IMR-90 (cell line): ENCODE measurements at regions not wholly inside any gene's neighbourhood (a gene's known extent, or its start where the extent isn't known, plus 50 kb on each side); places are given as distances from the start of the nearest gene placed in this dataset.

Source experiments
- CTCF ChIP-seq: conservative IDR thresholded peaks from 2 replicates; pipeline ENCODE4 v1.5.1; 2012; ENCODE audit warnings: mild to moderate bottlenecking, low read depth, low read length, improper control_type of control experiment
- MAFK ChIP-seq: IDR thresholded peaks from 2 replicates; pipeline ENCODE4 v1.6.1; 2012; ENCODE audit warnings: low read depth, low read length, improper control_type of control experiment
- POLR2A ChIP-seq: IDR thresholded peaks from 2 replicates; pipeline ENCODE4 v1.6.1; 2012; ENCODE audit warnings: mild to moderate bottlenecking, low read depth, low read length
- RFX5 ChIP-seq: IDR thresholded peaks from 2 replicates; pipeline ENCODE4 v1.8.0; 2012; ENCODE audit warnings: low read depth, mild to moderate bottlenecking, low read length, moderate library complexity
- SMC3 ChIP-seq: fragments of 150-350 bp; IDR thresholded peaks from 2 replicates; pipeline ENCODE4 v1.6.1; 2016; ENCODE audit warnings: low read depth, mild to moderate bottlenecking, antibody characterized with exemption, low read length, moderate library complexity
- TF ChIP-seq, protein P1 (sequence below): fragments of 150-350 bp; IDR thresholded peaks from 2 replicates; pipeline ENCODE4 v1.6.1; 2017; ENCODE audit warnings: mild to moderate bottlenecking, antibody characterized with exemption, low read length, low read depth

DNA sequence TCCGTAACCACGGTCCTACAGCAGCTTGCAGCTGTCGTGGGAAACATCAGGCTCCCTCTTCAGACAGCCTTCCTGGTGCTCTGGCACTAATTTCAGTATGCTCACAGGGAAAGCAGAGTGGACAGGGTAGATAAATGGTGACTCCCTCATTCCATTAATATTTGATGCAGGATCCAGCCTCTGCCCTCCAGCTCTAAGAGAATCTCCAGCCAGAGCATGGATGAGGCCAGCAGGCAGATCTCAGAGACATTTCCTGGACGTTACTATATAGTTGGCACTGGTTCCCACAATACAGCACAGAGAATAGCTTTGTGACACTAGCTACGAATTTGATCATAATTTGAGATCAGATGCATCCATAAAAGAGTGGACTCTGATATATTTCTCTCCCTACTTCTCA lies 341.4 kb downstream of the LIG4 start:
- TF ChIP-seq POLR2A (no peak), CTCF (no peak), MAFK (no peak), RFX5 (no peak), SMC3 (no peak)
- TF ChIP-seq, protein P1, sequence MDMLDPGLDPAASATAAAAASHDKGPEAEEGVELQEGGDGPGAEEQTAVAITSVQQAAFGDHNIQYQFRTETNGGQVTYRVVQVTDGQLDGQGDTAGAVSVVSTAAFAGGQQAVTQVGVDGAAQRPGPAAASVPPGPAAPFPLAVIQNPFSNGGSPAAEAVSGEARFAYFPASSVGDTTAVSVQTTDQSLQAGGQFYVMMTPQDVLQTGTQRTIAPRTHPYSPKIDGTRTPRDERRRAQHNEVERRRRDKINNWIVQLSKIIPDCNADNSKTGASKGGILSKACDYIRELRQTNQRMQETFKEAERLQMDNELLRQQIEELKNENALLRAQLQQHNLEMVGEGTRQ, result no peak
